Neutrophil (primary cell): ENCODE measurements at regions not wholly inside any gene's neighbourhood (a gene's known extent, or its start where the extent isn't known, plus 50 kb on each side); places are given as distances from the start of the nearest gene placed in this dataset.

Experiments
- H3K27ac ChIP-seq: fragments of 200-600 bp; sonication (generic); 2 replicates; pipeline ENCODE4 v1.5.1; 2016; ENCODE audit warnings: mild to moderate bottlenecking, moderate library complexity
- H3K27me3 ChIP-seq: fragments of 200-600 bp; sonication (generic); 2 replicates; pipeline ENCODE4 v1.6.0; 2016; ENCODE audit warnings: mild to moderate bottlenecking
- H3K36me3 ChIP-seq: fragments of 200-600 bp; sonication (generic); 2 replicates; pipeline ENCODE4 v1.5.1; 2017
- H3K4me1 ChIP-seq, 2 experiments: fragments of 200-600 bp in 1 of 2; sonication (generic) in 1 of 2; 1 replicate in 1 of 2; 2 replicates in 1 of 2; pipeline versions ENCODE4 v1.5.1 to v1.6.1; 2013 to 2016; ENCODE audit warnings: low read depth in 1 of 2, low read length in 1 of 2, mild to moderate bottlenecking in 1 of 2, moderate library complexity in 1 of 2; ENCODE audit not compliant: control insufficient read depth in 1 of 2, insufficient read depth in 1 of 2
- H3K4me3 ChIP-seq, 2 experiments: fragments of 200-600 bp in 1 of 2; sonication (generic) in 1 of 2; 1 replicate in 1 of 2; 2 replicates in 1 of 2; pipeline ENCODE4 v1.5.1; 2013 to 2016; ENCODE audit warnings: low read depth in 1 of 2, low read length in 1 of 2, mild to moderate bottlenecking in 1 of 2, moderate library complexity in 1 of 2
- H3K9me3 ChIP-seq: fragments of 200-600 bp; sonication (generic); 2 replicates; pipeline ENCODE4 v1.5.1; 2016
- TF ChIP-seq, protein P1 (sequence below): fragments of 200-600 bp; sonication (generic); IDR thresholded peaks from 2 replicates; pipeline ENCODE4 v1.5.1; 2016; ENCODE audit warnings: antibody characterized with exemption

DNA sequence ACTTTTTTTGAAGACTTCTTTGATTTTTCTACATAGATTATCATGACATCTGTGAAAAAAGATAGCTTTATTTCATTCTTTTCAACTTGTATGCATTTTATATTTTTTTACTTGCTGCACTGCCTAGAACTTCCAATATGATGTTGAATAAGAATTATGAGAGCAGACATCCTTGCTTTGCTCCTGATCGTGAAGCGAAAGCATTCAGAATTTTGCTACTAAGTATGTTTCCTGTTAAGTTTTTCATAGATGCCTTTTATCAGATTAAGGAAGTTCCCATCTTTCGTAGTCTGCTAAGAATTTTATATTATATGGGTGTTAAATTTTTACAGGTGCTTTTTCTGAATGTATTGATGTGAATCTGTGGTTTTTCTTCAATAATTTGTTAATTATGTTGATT, 163.4 kb upstream of the GADL1 start:
- TF ChIP-seq, protein P1, sequence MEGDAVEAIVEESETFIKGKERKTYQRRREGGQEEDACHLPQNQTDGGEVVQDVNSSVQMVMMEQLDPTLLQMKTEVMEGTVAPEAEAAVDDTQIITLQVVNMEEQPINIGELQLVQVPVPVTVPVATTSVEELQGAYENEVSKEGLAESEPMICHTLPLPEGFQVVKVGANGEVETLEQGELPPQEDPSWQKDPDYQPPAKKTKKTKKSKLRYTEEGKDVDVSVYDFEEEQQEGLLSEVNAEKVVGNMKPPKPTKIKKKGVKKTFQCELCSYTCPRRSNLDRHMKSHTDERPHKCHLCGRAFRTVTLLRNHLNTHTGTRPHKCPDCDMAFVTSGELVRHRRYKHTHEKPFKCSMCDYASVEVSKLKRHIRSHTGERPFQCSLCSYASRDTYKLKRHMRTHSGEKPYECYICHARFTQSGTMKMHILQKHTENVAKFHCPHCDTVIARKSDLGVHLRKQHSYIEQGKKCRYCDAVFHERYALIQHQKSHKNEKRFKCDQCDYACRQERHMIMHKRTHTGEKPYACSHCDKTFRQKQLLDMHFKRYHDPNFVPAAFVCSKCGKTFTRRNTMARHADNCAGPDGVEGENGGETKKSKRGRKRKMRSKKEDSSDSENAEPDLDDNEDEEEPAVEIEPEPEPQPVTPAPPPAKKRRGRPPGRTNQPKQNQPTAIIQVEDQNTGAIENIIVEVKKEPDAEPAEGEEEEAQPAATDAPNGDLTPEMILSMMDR: no peak
- no peaks in the 10 kb centered on the region for H3K27me3 ChIP-seq
- no peaks in the 10 kb centered on the region for H3K9me3 ChIP-seq
- no peak overlapping the region for H3K27ac ChIP-seq
- H3K36me3 ChIP-seq: no peaks in the 10 kb centered on the region
- no peak overlapping the region for H3K4me3 ChIP-seq
- no peaks in the 10 kb centered on the region for H3K4me1 ChIP-seq

DNA sequence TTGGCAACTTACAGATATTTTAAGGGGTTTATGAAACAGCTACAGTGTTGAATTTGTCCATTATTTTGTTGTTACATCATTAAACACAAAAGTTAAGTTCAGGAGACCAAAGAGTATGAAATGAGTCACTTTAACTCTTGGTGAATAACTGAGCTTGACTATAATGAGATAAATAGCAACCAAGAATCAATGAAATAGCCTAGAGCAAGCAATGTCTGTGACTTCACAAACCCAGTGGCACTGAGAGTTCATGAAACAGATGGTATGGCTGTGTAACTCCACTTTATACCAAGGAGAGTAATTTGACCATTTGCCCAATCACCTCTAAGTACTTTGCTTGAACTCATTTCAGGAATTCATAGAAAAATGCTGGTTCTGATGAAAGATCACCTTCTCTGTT, 169.6 kb upstream of the GADL1 start:
- Histone ChIP-seq H3K27me3 (no peaks in the 10 kb centered on the region), H3K4me3 (no peak overlapping the region), H3K36me3 (no peaks in the 10 kb centered on the region), H3K4me1 (no peaks in the 10 kb centered on the region), H3K27ac (no peak overlapping the region), H3K9me3 (no peaks in the 10 kb centered on the region)
- TF ChIP-seq, protein P1: no peak

DNA sequence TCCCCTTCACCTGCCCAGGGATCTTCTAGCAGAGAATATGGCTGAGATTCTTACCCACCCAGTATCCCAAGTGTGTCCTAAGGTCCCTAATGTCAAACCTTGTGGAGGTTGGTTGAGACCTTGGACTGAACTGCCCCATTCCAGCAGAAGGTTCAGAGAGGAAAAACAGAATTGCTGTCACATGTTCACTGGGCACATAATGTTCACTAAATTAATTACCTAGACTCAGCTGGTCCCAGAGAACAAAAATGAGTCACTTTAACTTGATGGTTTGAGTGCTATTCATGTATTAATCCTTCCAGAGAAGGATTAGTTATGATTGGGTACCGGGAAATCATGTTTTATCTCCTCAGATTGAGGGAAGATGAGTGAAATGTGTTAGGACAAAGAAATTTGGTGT, 171.3 kb upstream of the GADL1 start:
- no peak overlapping the region for H3K27ac ChIP-seq
- TF ChIP-seq, protein P1: no peak
- H3K4me1 ChIP-seq: no peaks in the 10 kb centered on the region
- no peaks in the 10 kb centered on the region for H3K36me3 ChIP-seq
- no peaks in the 10 kb centered on the region for H3K9me3 ChIP-seq
- H3K27me3 ChIP-seq: no peaks in the 10 kb centered on the region
- H3K4me3 ChIP-seq: no peak overlapping the region

DNA sequence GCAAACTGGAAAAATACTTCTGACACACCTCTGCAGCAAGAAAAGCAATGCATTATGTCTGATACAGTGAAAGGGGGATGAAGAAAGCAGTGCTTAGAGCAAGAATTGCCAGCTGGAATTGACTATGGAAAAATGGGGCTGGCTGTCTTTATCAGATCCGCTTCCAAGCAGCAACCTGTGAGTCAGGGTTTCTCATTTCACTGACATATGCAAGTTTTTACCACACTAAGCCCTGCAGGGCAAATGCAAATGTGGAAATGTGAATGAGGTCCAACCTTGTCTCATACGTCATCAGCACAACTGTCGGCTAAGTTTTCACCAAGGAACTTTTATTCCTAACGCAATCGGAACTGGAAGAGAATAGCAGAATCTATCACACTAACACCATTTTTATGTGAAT, 172.5 kb upstream of the GADL1 start:
- no peaks in the 10 kb centered on the region for H3K36me3 ChIP-seq
- no peaks in the 10 kb centered on the region for H3K4me1 ChIP-seq
- no peaks in the 10 kb centered on the region for H3K9me3 ChIP-seq
- no peaks in the 10 kb centered on the region for H3K27me3 ChIP-seq
- TF ChIP-seq, protein P1: no peak
- no peak overlapping the region for H3K27ac ChIP-seq
- no peak overlapping the region for H3K4me3 ChIP-seq

DNA sequence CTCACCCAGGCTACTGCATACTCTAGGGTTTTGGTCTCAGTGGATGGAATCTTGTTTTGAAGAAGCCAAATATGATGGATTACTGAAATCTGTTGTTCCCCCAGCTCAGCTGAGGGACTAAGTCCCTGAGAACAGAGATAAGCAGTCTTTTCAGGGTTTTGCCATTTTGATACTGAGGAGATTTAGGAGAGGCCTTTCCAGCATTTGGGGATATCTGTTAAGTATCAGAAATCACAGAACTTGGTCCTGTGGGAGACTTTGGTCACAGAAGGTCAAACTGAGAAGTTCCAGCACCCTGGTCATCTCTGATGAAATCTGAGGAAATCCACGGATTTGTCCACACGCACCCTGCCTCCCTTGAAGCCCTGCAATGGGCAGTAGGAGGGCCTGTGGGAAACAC, 181.0 kb upstream of the GADL1 start:
- Histone ChIP-seq H3K36me3 (no peaks in the 10 kb centered on the region), H3K9me3 (no peaks in the 10 kb centered on the region), H3K27ac (no peak overlapping the region), H3K4me3 (no peak overlapping the region), H3K27me3 (no peaks in the 10 kb centered on the region), H3K4me1 (no peaks in the 10 kb centered on the region)
- TF ChIP-seq, protein P1: no peak

DNA sequence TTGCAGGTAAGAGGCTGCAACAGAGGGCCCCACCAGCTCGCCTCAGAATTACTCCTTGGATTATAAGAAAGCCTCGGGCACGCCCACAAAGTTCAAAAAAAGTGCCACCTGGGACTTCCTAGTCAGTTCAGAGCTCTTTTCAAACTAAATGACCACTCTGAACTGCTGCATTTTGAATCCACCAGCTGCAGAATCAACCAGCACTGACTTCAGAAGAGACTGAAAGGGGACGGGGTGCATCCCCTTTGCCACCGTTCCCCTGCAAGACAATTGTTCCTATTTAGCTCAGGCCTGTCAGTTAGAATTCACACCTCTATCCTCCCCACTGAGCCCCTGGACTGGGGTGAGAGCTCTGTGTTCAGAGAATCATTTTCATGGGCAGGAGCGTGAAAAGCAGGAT, 181.4 kb upstream of the GADL1 start:
- H3K27me3 ChIP-seq: no peaks in the 10 kb centered on the region
- H3K4me3 ChIP-seq: no peak overlapping the region
- no peaks in the 10 kb centered on the region for H3K4me1 ChIP-seq
- no peak overlapping the region for H3K27ac ChIP-seq
- TF ChIP-seq, protein P1: no peak
- no peaks in the 10 kb centered on the region for H3K9me3 ChIP-seq
- H3K36me3 ChIP-seq: no peaks in the 10 kb centered on the region
